ENCODE measurements at regions not wholly inside any gene's neighbourhood (a gene's known extent, or its start where the extent isn't known, plus 50 kb on each side); places are given as distances from the start of the nearest gene placed in this dataset.

DNA sequence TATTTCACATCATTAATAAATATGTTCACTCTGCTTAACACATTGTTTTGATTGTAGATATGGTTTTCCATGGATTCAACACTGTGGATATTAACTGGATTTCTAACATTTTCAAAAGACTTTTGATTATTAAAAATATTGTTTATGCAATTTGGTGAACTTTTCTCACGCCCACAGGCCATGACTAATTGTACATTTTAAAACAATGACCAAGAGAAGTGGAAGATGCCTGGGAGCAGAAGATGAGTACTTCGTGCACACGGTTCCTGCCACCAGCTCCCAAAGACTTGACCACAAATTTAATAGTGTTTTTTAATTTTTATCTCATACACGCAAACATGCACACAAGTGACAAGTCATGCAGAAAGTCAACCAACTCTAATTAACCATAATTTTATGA is 451.0 kb upstream of the ADARB2 start:
- Histone ChIP-seq H3K27ac (ENCODE audit: poor library complexity, severe bottlenecking) (no peak overlapping the region), H3K4me1 (ENCODE audit: insufficient read depth, poor library complexity, severe bottlenecking) (peaks cover 12% of the 10 kb centered on the region), H3K4me3 (ENCODE audit: severe bottlenecking) (no peak overlapping the region), H3K36me3 (ENCODE audit: low read depth) (no peaks in the 10 kb centered on the region), H3K27me3 (ENCODE audit: insufficient read depth, poor library complexity, severe bottlenecking) (no peaks in the 10 kb centered on the region), H3K9me3 (ENCODE audit: severe bottlenecking) (no peaks in the 10 kb centered on the region)
- no peak for ATAC-seq (ENCODE audit: low read depth)
- TF ChIP-seq, protein P1, sequence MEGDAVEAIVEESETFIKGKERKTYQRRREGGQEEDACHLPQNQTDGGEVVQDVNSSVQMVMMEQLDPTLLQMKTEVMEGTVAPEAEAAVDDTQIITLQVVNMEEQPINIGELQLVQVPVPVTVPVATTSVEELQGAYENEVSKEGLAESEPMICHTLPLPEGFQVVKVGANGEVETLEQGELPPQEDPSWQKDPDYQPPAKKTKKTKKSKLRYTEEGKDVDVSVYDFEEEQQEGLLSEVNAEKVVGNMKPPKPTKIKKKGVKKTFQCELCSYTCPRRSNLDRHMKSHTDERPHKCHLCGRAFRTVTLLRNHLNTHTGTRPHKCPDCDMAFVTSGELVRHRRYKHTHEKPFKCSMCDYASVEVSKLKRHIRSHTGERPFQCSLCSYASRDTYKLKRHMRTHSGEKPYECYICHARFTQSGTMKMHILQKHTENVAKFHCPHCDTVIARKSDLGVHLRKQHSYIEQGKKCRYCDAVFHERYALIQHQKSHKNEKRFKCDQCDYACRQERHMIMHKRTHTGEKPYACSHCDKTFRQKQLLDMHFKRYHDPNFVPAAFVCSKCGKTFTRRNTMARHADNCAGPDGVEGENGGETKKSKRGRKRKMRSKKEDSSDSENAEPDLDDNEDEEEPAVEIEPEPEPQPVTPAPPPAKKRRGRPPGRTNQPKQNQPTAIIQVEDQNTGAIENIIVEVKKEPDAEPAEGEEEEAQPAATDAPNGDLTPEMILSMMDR (IDR thresholded peaks at IDR 0.05; ENCODE audit: poor library complexity, severe bottlenecking) = no peak
- no peak for DNase-seq (ENCODE audit: low spot score)

DNA sequence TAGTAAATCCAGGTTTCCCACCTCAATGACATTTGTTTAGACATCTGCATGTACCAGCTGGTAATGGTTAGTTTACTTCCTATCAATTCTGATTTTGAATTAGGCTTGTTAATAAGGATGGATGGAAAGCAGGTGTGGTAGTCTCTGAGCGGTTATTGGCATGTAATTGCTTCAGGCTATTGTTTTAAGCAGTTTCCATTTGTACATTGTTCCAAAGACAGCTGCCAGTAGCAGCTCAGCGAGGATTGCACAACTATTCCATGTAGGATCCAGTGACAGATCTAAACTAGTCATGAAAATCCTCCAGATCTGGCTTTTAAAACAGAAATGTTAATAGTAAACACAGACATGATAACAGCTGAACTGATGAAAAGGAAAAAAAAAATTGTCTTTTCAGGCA is 436.0 kb upstream of the ADARB2 start:
- ATAC-seq (ENCODE audit: low read depth) = peak; percentile 53; the same call in 1 of the 3 replicates
- H3K4me3 ChIP-seq (ENCODE audit: severe bottlenecking) = no peak overlapping the region
- no peaks in the 10 kb centered on the region for H3K27me3 ChIP-seq (ENCODE audit: insufficient read depth, poor library complexity, severe bottlenecking)
- TF ChIP-seq, protein P1 (IDR thresholded peaks at IDR 0.05; ENCODE audit: poor library complexity, severe bottlenecking) = no peak
- H3K36me3 ChIP-seq (ENCODE audit: low read depth) = no peaks in the 10 kb centered on the region
- no peak for DNase-seq (ENCODE audit: low spot score)
- H3K27ac ChIP-seq (ENCODE audit: poor library complexity, severe bottlenecking) = no peak overlapping the region
- H3K9me3 ChIP-seq (ENCODE audit: severe bottlenecking) = no peaks in the 10 kb centered on the region
- H3K4me1 ChIP-seq (ENCODE audit: insufficient read depth, poor library complexity, severe bottlenecking) = no peaks in the 10 kb centered on the region

DNA sequence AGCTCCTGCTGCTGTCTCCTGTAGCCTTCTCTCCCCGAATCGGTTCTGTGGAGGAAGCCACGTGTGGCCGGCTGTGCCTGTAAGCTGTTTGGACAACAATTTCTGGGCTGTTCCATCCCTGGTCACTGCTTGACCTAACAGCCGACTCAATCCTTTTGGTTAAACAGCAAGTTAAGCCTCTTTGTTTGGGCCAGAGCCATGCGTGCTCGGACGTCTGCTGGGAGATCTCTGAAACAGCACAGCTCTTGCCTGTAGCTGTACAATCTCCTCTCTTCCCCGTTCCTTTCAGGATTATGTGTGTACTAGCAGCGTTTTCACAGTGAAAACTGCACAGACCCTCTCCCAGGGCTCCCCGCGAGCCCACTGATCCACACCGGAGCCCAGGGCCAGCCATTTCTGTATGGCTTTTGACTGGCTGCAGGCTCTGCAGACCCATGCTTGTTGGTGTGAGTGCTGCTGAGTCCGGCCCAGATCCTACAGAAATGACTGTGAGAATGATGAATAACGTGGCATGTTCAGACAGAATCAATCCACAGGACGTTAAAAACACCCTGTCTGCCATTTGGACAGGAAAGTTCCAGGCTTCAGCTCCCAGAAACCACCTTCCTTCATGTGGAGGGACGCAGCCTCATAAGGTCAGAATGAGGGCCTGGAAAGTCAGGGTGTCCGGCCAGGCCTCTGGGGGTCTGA is 428.6 kb upstream of the ADARB2 start:
- no peak for DNase-seq (ENCODE audit: low spot score)
- Histone ChIP-seq H3K27me3 (ENCODE audit: insufficient read depth, poor library complexity, severe bottlenecking) (no peaks in the 10 kb centered on the region), H3K36me3 (ENCODE audit: low read depth) (no peaks in the 10 kb centered on the region), H3K27ac (ENCODE audit: poor library complexity, severe bottlenecking) (no peak overlapping the region), H3K4me3 (ENCODE audit: severe bottlenecking) (no peak overlapping the region), H3K9me3 (ENCODE audit: severe bottlenecking) (no peaks in the 10 kb centered on the region), H3K4me1 (ENCODE audit: insufficient read depth, poor library complexity, severe bottlenecking) (no peaks in the 10 kb centered on the region)
- TF ChIP-seq, protein P1 (IDR thresholded peaks at IDR 0.05; ENCODE audit: poor library complexity, severe bottlenecking) = no peak
- ATAC-seq (ENCODE audit: low read depth) = no peak

DNA sequence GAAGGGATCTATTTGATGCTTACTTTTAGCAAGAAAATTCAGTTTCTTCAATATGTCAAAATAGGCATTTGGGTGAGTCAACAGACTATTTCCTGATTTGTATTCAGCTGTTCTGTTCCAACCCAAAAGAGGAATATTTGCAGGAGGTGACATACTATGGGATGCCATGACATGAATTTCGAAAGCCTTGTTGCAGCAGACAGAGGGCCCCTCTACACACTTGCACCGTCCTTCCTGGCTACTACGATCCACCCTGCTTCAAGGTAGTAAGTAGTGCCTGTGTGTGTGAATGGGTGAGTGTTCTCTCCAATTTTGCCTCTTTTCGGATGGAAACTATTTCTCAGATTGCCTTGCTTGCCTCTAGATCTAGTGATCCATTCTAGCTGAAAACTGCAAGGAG is 413.0 kb upstream of the ADARB2 start:
- Histone ChIP-seq H3K27me3 (ENCODE audit: insufficient read depth, poor library complexity, severe bottlenecking) (no peaks in the 10 kb centered on the region), H3K27ac (ENCODE audit: poor library complexity, severe bottlenecking) (no peak overlapping the region), H3K4me3 (ENCODE audit: severe bottlenecking) (no peak overlapping the region), H3K36me3 (ENCODE audit: low read depth) (no peaks in the 10 kb centered on the region), H3K9me3 (ENCODE audit: severe bottlenecking) (no peaks in the 10 kb centered on the region), H3K4me1 (ENCODE audit: insufficient read depth, poor library complexity, severe bottlenecking) (no peaks in the 10 kb centered on the region)
- DNase-seq (ENCODE audit: low spot score) (no peak), ATAC-seq (ENCODE audit: low read depth) (no peak)
- TF ChIP-seq, protein P1 (IDR thresholded peaks at IDR 0.05; ENCODE audit: poor library complexity, severe bottlenecking) = no peak

DNA sequence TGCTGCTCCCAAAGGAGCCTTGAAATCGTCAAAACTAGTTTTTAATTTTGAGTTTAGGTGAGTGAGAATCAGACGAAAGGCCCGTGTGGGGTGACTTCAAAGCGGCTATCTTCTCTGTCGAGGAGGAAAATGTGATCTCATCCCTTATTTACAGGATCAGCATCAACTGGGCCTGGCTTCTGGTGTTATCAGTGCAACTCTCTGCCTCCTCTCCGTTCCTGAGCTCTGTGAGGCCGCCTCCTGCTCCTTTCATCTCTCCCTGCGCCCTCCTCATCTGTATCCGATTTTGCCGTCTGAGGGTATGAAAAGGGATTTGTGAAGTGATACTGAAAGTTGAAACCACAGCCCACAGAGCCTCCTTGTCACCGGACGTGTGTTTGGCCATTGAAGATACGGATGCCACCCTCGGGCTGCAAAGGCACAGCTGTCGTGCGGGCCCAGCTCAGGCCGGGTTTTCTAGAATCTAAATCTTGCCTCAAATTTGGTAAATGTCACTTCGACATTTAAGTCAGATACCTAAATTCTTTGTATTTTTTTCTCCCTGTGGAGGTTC is 408.7 kb upstream of the ADARB2 start:
- Histone ChIP-seq H3K4me1 (ENCODE audit: insufficient read depth, poor library complexity, severe bottlenecking) (no peaks in the 10 kb centered on the region), H3K27ac (ENCODE audit: poor library complexity, severe bottlenecking) (no peak overlapping the region), H3K27me3 (ENCODE audit: insufficient read depth, poor library complexity, severe bottlenecking) (no peaks in the 10 kb centered on the region), H3K4me3 (ENCODE audit: severe bottlenecking) (no peak overlapping the region), H3K9me3 (ENCODE audit: severe bottlenecking) (no peaks in the 10 kb centered on the region), H3K36me3 (ENCODE audit: low read depth) (no peaks in the 10 kb centered on the region)
- TF ChIP-seq, protein P1 (IDR thresholded peaks at IDR 0.05; ENCODE audit: poor library complexity, severe bottlenecking) = no peak
- ATAC-seq (ENCODE audit: low read depth) (no peak), DNase-seq (ENCODE audit: low spot score) (no peak)

Data from RWPE2 (cell line).